BE2C (cell line): ENCODE measurements at regions not wholly inside any gene's neighbourhood (a gene's known extent, or its start where the extent isn't known, plus 50 kb on each side); places are given as distances from the start of the nearest gene placed in this dataset.

Source experiments
- DNase-seq: peaks from one replicate; pipeline ENCODE4 v3.0.0-alpha.2; 2020
- H3K27me3 ChIP-seq: fragments of 250-450 bp; sonication (Bioruptor Pico); 2 replicates; pipeline ENCODE4 v1.5.1; 2020; ENCODE audit warnings: mild to moderate bottlenecking
- H3K36me3 ChIP-seq: fragments of 250-450 bp; sonication (Bioruptor Pico); 2 replicates; pipeline ENCODE4 v1.5.1; 2020; ENCODE audit warnings: mild to moderate bottlenecking
- H3K4me1 ChIP-seq: fragments of 250-450 bp; sonication (Bioruptor Pico); 2 replicates; pipeline ENCODE4 v1.5.1; 2020
- H3K4me3 ChIP-seq: 2 replicates; pipeline ENCODE4 v1.5.1; 2011; ENCODE audit warnings: low read depth, low read length
- H3K9me3 ChIP-seq: fragments of 250-450 bp; sonication (Bioruptor Pico); 2 replicates; pipeline ENCODE4 v1.5.1; 2020
- TF ChIP-seq, protein P1 (sequence below): IDR thresholded peaks from 2 replicates; pipeline ENCODE4 v1.5.1; 2012; ENCODE audit warnings: mild to moderate bottlenecking, low read depth, low read length

DNA sequence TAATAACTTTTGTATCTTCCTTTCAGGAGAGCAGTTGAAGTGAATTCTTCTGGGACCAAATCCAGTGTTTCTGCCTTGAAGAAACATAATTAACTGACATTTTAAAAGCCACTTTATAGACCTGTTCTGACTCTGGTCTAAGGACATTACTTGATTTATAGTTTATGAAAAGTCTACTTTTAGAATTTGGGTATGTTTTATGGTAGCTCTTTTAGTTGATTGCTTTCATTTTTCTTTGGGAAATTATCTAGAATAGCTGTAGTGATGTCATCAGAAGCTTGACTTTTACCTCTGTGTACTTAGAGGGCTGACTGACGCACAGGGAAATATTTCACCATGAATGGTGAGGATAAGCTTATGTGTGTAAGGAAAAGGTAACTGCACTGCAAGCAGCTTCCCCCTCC, 131.8 kb upstream of the LIMCH1 start:
- no peaks in the 10 kb centered on the region for H3K27me3 ChIP-seq
- DNase-seq: no peak
- H3K9me3 ChIP-seq: no peaks in the 10 kb centered on the region
- peaks cover 13% of the 10 kb centered on the region for H3K4me1 ChIP-seq
- TF ChIP-seq, protein P1, sequence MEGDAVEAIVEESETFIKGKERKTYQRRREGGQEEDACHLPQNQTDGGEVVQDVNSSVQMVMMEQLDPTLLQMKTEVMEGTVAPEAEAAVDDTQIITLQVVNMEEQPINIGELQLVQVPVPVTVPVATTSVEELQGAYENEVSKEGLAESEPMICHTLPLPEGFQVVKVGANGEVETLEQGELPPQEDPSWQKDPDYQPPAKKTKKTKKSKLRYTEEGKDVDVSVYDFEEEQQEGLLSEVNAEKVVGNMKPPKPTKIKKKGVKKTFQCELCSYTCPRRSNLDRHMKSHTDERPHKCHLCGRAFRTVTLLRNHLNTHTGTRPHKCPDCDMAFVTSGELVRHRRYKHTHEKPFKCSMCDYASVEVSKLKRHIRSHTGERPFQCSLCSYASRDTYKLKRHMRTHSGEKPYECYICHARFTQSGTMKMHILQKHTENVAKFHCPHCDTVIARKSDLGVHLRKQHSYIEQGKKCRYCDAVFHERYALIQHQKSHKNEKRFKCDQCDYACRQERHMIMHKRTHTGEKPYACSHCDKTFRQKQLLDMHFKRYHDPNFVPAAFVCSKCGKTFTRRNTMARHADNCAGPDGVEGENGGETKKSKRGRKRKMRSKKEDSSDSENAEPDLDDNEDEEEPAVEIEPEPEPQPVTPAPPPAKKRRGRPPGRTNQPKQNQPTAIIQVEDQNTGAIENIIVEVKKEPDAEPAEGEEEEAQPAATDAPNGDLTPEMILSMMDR: no peak
- no peak overlapping the region for H3K4me3 ChIP-seq
- peaks cover 4% of the 10 kb centered on the region for H3K36me3 ChIP-seq

DNA sequence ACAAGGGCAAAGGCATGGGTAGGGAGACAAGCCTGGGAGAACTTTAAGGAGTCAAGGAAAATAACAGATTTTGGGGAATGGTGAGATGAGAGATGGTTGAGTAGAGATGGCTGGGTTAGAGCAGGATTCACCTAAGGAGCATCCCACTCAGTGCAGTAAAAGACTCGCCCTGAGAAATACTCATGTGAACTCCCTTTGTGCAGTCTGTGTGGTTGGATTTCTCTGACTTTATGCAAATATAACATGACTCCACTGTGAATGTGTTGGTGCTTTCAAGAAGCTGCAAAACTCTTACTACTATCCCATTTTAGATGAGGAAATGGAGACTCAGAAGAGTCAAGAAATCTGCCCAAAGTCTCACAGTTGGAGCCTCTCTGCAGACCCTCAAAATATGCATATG, 129.8 kb upstream of the LIMCH1 start:
- Histone ChIP-seq H3K36me3 (peaks cover 4% of the 10 kb centered on the region), H3K27me3 (no peaks in the 10 kb centered on the region), H3K4me1 (peaks cover 13% of the 10 kb centered on the region), H3K4me3 (no peak overlapping the region), H3K9me3 (no peaks in the 10 kb centered on the region)
- DNase-seq: no peak
- TF ChIP-seq, protein P1: no peak

DNA sequence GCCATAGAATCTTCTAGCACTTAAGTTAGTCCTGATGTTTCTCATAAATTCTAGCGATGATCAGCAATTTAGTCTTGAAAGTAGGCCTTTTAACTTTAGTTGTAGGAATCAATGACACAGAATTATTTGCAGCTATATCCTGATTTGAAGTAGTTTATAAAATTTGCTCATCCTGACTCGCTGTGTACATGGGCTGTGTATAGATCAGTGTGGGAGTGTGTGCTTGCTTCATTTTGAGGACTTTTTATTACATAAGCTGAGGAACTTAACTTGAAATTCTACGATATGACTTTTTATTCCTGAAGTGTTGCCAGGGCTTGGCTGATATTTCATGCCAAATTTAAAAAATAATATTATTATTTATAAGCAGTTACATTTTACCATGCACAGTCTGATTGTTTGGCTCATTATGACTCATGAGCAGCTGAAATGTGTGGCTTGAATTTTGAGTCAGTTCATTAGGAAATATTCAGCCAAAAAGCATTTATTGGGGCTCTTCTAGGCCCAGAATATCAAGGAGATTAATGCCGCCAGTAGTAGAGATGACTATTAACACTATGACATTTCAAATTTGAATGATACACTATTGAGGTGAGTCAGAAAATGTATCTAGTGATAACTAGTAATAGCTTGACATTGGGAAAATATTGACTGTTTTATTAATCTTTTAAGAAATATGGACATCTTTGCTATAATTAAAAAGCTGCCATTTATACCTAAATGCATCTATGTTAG, 128.9 kb upstream of the LIMCH1 start:
- Histone ChIP-seq H3K4me1 (peaks cover 14% of the 10 kb centered on the region), H3K4me3 (no peak overlapping the region), H3K27me3 (no peaks in the 10 kb centered on the region), H3K36me3 (peaks cover 4% of the 10 kb centered on the region), H3K9me3 (no peaks in the 10 kb centered on the region)
- TF ChIP-seq, protein P1: no peak
- no peak for DNase-seq

DNA sequence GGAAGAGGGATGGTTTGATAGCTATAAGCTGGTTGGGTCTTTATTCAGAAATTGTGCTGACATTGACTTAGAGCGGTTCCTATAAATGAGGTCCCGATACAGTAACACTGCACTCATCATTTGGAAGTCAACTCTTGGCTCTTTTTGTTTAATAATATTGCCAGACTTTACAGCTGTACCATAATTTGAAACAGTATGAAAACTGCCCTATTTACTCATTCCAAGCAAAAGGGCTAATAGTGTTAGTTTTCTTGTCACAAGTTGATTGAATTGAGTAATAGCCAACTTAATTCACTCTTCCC, 128.4 kb upstream of the LIMCH1 start:
- Histone ChIP-seq H3K4me3 (no peak overlapping the region), H3K36me3 (peaks cover 4% of the 10 kb centered on the region), H3K27me3 (no peaks in the 10 kb centered on the region), H3K9me3 (no peaks in the 10 kb centered on the region), H3K4me1 (peaks cover 19% of the 10 kb centered on the region)
- no peak for DNase-seq
- TF ChIP-seq, protein P1: no peak

DNA sequence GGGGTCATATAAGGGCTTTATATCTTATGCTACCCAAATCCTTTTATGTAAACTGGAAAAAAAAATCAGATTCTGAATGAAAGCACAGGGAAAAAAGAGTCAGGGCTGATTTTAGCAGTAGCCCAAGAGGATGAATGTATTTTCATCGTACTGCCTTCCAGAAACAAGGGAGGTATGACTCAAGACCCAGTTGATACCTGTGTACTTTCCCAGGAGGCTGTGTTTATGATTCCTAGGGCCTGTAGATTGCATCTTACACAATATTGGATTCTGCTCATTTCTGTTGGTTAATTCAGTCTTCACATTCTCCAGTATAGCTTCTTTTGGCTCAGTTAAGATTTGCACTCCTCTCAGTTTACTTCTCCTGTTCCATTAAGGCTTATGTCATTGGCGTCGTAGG, 127.9 kb upstream of the LIMCH1 start:
- H3K36me3 ChIP-seq: peaks cover 4% of the 10 kb centered on the region
- H3K4me1 ChIP-seq: peaks cover 24% of the 10 kb centered on the region
- TF ChIP-seq, protein P1: no peak
- no peak for DNase-seq
- H3K9me3 ChIP-seq: no peaks in the 10 kb centered on the region
- no peak overlapping the region for H3K4me3 ChIP-seq
- no peaks in the 10 kb centered on the region for H3K27me3 ChIP-seq

DNA sequence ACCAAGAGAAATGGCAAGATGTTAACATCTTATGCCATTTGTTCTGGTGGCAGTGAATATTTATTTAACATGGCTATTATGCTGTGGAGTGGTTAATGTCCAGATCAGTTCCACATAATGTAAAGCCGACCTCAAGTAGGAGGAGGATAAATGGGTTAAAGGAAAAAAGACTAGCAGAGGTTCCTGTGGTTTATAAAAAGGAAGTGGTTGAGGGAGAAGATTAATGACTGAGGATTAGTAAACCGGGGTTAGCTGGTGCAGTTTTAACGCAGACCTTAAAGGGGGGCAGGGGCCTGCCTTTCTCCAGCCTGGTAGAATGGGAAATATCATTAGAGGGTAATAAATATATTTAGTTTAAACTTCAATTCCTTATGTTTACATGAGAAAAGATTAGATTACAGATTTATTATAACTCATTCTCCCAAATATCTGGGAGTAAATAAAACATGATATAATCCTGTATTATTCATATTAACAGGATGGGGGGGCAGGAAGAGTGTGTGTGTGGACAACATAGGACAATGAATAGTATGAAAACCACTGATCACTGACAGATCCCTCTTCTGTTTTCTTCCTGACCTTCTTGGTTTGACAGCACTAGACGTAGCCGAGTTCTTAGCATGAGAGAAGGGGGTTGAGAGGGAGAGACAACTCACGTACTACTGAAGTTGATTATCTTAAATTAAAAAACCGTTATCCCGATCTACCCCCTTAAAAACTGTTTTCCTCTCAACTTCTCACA, 124.1 kb upstream of the LIMCH1 start:
- Histone ChIP-seq H3K36me3 (peaks cover 4% of the 10 kb centered on the region), H3K27me3 (no peaks in the 10 kb centered on the region), H3K4me1 (peaks cover 19% of the 10 kb centered on the region), H3K9me3 (no peaks in the 10 kb centered on the region), H3K4me3 (no peak overlapping the region)
- no peak for DNase-seq
- TF ChIP-seq, protein P1: no peak
